HepG2 (cell line): ENCODE measurements at regions not wholly inside any gene's neighbourhood (a gene's known extent, or its start where the extent isn't known, plus 50 kb on each side); places are given as distances from the start of the nearest gene placed in this dataset.

ENCODE experiments used
- HDAC6 ChIP-seq: fragments of 200-600 bp; sonication (generic); IDR thresholded peaks from 2 replicates; pipeline ENCODE4 v1.7.0; 2017; ENCODE audit warnings: mild to moderate bottlenecking, antibody characterized with exemption, low read length, low read depth
- HMG20A ChIP-seq: IDR thresholded peaks from 2 replicates; pipeline ENCODE4 v1.6.1; 2016; ENCODE audit warnings: borderline replicate concordance
- MAFF ChIP-seq: IDR thresholded peaks from 2 replicates; pipeline ENCODE4 v1.6.1; 2011; ENCODE audit warnings: low read depth, low read length, improper control_type of control experiment
- MBNL3 ChIP-seq: fragments of 250-450 bp; sonication (Bioruptor Pico); conservative IDR thresholded peaks from 2 replicates; pipeline ENCODE4 v1.8.0; 2022; ENCODE audit warnings: mild to moderate bottlenecking, inconsistent platforms
- NCOA2 ChIP-seq: sonication (generic); formaldehyde crosslinking; IDR thresholded peaks from 2 replicates; pipeline ENCODE4 v1.8.0; 2022; ENCODE audit warnings: inconsistent platforms
- PRMT3 ChIP-seq: sonication (generic); formaldehyde crosslinking; IDR thresholded peaks from 2 replicates; pipeline ENCODE4 v1.8.1; 2022; ENCODE audit warnings: low read depth, mild to moderate bottlenecking, moderate library complexity, missing genetic modification reagents, borderline replicate concordance
- PRPF4 ChIP-seq: fragments of 200-400 bp; formaldehyde crosslinking; IDR thresholded peaks from 2 replicates; pipeline ENCODE4 v1.6.1; 2016; ENCODE audit warnings: low read length, low read depth; ENCODE audit not compliant: poor library complexity, severe bottlenecking
- RARG ChIP-seq: sonication (generic); formaldehyde crosslinking; IDR thresholded peaks from 2 replicates; pipeline ENCODE4 v1.4.0; 2020; ENCODE audit warnings: low read depth, mild to moderate bottlenecking, missing genetic modification reagents
- RBM39 ChIP-seq: fragments of 200-400 bp; formaldehyde crosslinking; IDR thresholded peaks from one replicate; pipeline ENCODE4 v1.6.1; 2018; ENCODE audit warnings: antibody characterized with exemption, mild to moderate bottlenecking, low read depth, low read length; ENCODE audit not compliant: poor library complexity, severe bottlenecking
- REXO4 ChIP-seq: sonication (generic); formaldehyde crosslinking; IDR thresholded peaks from 2 replicates; pipeline ENCODE4 v1.8.0; 2022; ENCODE audit warnings: missing genetic modification reagents, mild to moderate bottlenecking, borderline replicate concordance
- RORA ChIP-seq: sonication (generic); formaldehyde crosslinking; IDR thresholded peaks from 2 replicates; pipeline ENCODE4 v1.5.0; 2020; ENCODE audit warnings: mild to moderate bottlenecking, missing genetic modification reagents, moderate library complexity
- SATB2 ChIP-seq: sonication (generic); formaldehyde crosslinking; IDR thresholded peaks from 2 replicates; pipeline ENCODE4 v1.5.0; 2020; ENCODE audit warnings: missing genetic modification reagents
- SIN3A ChIP-seq: IDR thresholded peaks from 2 replicates; pipeline ENCODE4 v1.6.1; 2011; ENCODE audit warnings: low read depth, mild to moderate bottlenecking, control low read depth, low read length, borderline replicate concordance
- SMAD9 ChIP-seq: sonication (generic); formaldehyde crosslinking; IDR thresholded peaks from 2 replicates; pipeline ENCODE4 v1.5.1; 2020; ENCODE audit warnings: mild to moderate bottlenecking, missing genetic modification reagents
- SP140L ChIP-seq: sonication (generic); formaldehyde crosslinking; IDR thresholded peaks from 2 replicates; pipeline ENCODE4 v1.4.0; 2020; ENCODE audit warnings: missing genetic modification reagents, borderline replicate concordance
- SP2 ChIP-seq: sonication (generic); formaldehyde crosslinking; IDR thresholded peaks from 2 replicates; pipeline ENCODE4 v1.5.1; 2020; ENCODE audit warnings: mild to moderate bottlenecking, missing genetic modification reagents
- TBP ChIP-seq: sonication (generic); formaldehyde crosslinking; IDR thresholded peaks from 2 replicates; pipeline ENCODE4 v1.5.0; 2020; ENCODE audit warnings: missing genetic modification reagents
- ZNF17 ChIP-seq: sonication (generic); formaldehyde crosslinking; IDR thresholded peaks from 2 replicates; pipeline ENCODE4 v1.5.0; 2020; ENCODE audit warnings: mild to moderate bottlenecking, missing genetic modification reagents
- ZNF546 ChIP-seq: sonication (generic); formaldehyde crosslinking; conservative IDR thresholded peaks from 2 replicates; pipeline ENCODE4 v1.8.1; 2023; ENCODE audit warnings: mild to moderate bottlenecking, missing genetic modification reagents
- ZNF615 ChIP-seq: sonication (generic); formaldehyde crosslinking; IDR thresholded peaks from 2 replicates; pipeline ENCODE4 v1.5.0; 2020; ENCODE audit warnings: mild to moderate bottlenecking, missing genetic modification reagents, borderline replicate concordance
- ZNF629 ChIP-seq: sonication (generic); formaldehyde crosslinking; conservative IDR thresholded peaks from 2 replicates; pipeline ENCODE4 v1.5.0; 2020; ENCODE audit warnings: missing genetic modification reagents
- ZNF709 ChIP-seq: sonication (generic); formaldehyde crosslinking; IDR thresholded peaks from 2 replicates; pipeline ENCODE4 v1.5.0; 2020; ENCODE audit warnings: mild to moderate bottlenecking, missing genetic modification reagents
- ZNF724P ChIP-seq: sonication (generic); formaldehyde crosslinking; IDR thresholded peaks from 2 replicates; pipeline ENCODE4 v1.8.0; 2022; ENCODE audit warnings: missing genetic modification reagents, borderline replicate concordance
- ZNF891 ChIP-seq: sonication (generic); formaldehyde crosslinking; IDR thresholded peaks from 2 replicates; pipeline ENCODE4 v1.5.0; 2020; ENCODE audit warnings: mild to moderate bottlenecking, missing genetic modification reagents
- ZSCAN22 ChIP-seq: sonication (generic); formaldehyde crosslinking; IDR thresholded peaks from 2 replicates; pipeline ENCODE4 v1.4.0; 2020; ENCODE audit warnings: mild to moderate bottlenecking, missing genetic modification reagents
- ZZZ3 ChIP-seq: sonication (generic); formaldehyde crosslinking; IDR thresholded peaks from 2 replicates; pipeline ENCODE4 v1.4.0; 2020; ENCODE audit warnings: missing genetic modification reagents, mild to moderate bottlenecking, borderline replicate concordance
- TF ChIP-seq, protein P1 (sequence below): sonication (generic); formaldehyde crosslinking; IDR thresholded peaks from 2 replicates; pipeline ENCODE4 v1.9.0; 2021; ENCODE audit warnings: missing genetic modification reagents, mild to moderate bottlenecking, borderline replicate concordance
- TF ChIP-seq, protein P2 (sequence below): sonication (generic); formaldehyde crosslinking; IDR thresholded peaks from 2 replicates; pipeline ENCODE4 v1.9.0; 2021; ENCODE audit warnings: missing genetic modification reagents, borderline replicate concordance

- TF ChIP-seq TBP (CRISPR knock-in tag) = no peak
- no peak for TF ChIP-seq MAFF
- TF ChIP-seq, protein P1, sequence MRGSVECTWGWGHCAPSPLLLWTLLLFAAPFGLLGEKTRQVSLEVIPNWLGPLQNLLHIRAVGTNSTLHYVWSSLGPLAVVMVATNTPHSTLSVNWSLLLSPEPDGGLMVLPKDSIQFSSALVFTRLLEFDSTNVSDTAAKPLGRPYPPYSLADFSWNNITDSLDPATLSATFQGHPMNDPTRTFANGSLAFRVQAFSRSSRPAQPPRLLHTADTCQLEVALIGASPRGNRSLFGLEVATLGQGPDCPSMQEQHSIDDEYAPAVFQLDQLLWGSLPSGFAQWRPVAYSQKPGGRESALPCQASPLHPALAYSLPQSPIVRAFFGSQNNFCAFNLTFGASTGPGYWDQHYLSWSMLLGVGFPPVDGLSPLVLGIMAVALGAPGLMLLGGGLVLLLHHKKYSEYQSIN (CRISPR knock-in tag) = no peak
- no peak for TF ChIP-seq PRMT3 (CRISPR knock-in tag)
- no peak for TF ChIP-seq RORA
- TF ChIP-seq ZNF17 = 0 out of 2 replicates have a peak, but pooled peaks have one; percentile 6
- no peak for TF ChIP-seq PRPF4
- no peak for TF ChIP-seq NCOA2
- no peak for TF ChIP-seq SMAD9
- 0 out of 2 replicates have a peak, but pooled peaks have one; percentile 65 for TF ChIP-seq ZZZ3
- TF ChIP-seq MBNL3 (CRISPR knock-in tag) = no peak
- no peak for TF ChIP-seq ZNF615 (CRISPR knock-in tag)
- TF ChIP-seq ZNF546 (CRISPR knock-in tag) = no peak
- no peak for TF ChIP-seq HDAC6
- 0 out of 2 replicates have a peak, but pooled peaks have one; percentile 39 for TF ChIP-seq ZSCAN22
- no peak for TF ChIP-seq ZNF724P
- peak; percentile 54; the same call in 1 of the 2 replicates for TF ChIP-seq ZNF891 (CRISPR knock-in tag)
- no peak for TF ChIP-seq RARG
- peak; percentile 64; the same call in 1 of the 2 replicates for TF ChIP-seq ZNF709 (CRISPR knock-in tag)
- 0 out of 2 replicates have a peak, but pooled peaks have one; percentile 20 for TF ChIP-seq SIN3A
- no peak for TF ChIP-seq SP140L
- no peak for TF ChIP-seq REXO4
- TF ChIP-seq SP2 = no peak
- TF ChIP-seq HMG20A (CRISPR knock-in tag) = no peak
- peak; percentile 61 for TF ChIP-seq RBM39
- TF ChIP-seq, protein P2, sequence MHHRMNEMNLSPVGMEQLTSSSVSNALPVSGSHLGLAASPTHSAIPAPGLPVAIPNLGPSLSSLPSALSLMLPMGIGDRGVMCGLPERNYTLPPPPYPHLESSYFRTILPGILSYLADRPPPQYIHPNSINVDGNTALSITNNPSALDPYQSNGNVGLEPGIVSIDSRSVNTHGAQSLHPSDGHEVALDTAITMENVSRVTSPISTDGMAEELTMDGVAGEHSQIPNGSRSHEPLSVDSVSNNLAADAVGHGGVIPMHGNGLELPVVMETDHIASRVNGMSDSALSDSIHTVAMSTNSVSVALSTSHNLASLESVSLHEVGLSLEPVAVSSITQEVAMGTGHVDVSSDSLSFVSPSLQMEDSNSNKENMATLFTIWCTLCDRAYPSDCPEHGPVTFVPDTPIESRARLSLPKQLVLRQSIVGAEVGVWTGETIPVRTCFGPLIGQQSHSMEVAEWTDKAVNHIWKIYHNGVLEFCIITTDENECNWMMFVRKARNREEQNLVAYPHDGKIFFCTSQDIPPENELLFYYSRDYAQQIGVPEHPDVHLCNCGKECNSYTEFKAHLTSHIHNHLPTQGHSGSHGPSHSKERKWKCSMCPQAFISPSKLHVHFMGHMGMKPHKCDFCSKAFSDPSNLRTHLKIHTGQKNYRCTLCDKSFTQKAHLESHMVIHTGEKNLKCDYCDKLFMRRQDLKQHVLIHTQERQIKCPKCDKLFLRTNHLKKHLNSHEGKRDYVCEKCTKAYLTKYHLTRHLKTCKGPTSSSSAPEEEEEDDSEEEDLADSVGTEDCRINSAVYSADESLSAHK (CRISPR knock-in tag) = no peak
- no peak; the same call in 1 of the 2 replicates for TF ChIP-seq ZNF629 (CRISPR knock-in tag)
- TF ChIP-seq SATB2 (CRISPR knock-in tag) = no peak
Observed at GRCh38 chr2:134120733-134121630, 132.9 kb upstream of the MGAT5 start (continued).
